NCI-H82 treated with DMSO at 0.1 percent for 48 hours (cell line): ENCODE measurements at regions not wholly inside any gene's neighbourhood (a gene's known extent, or its start where the extent isn't known, plus 50 kb on each side); places are given as distances from the start of the nearest gene placed in this dataset.
A peak's percentile ranks its signal among the peaks of the same experiment; 100 is the strongest.
"Not testable (repeated sequence)": the region's sequence is repeated elsewhere in the genome, so short reads cannot be mapped to it uniquely, and the experiment has no call there.

ENCODE experiments used
- DNase-seq: peaks from one replicate; lab custom pipeline; 2025; ENCODE audit not compliant: unreplicated experiment; lab: John Stamatoyannopoulos, UW

DNA sequence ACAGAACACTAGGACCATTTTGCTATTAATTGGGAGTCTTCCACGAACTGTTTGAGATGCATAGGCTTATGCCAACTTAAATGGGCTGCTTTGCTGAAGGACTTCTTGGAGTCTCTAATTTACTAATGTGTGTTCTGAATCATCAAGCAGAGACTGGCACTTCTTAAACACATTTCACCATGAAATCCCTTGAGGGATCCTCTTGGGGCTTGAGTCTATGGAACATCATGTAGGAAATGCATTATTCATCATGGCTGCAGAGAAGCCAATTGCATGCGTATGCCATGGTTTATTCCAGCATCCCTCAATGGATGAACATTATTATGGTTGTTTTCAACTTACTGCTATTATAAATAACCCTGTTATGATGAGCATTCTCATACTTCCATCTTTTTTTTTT, 73.4 kb downstream of the FGD2 start:
- DNase-seq = no peak

DNA sequence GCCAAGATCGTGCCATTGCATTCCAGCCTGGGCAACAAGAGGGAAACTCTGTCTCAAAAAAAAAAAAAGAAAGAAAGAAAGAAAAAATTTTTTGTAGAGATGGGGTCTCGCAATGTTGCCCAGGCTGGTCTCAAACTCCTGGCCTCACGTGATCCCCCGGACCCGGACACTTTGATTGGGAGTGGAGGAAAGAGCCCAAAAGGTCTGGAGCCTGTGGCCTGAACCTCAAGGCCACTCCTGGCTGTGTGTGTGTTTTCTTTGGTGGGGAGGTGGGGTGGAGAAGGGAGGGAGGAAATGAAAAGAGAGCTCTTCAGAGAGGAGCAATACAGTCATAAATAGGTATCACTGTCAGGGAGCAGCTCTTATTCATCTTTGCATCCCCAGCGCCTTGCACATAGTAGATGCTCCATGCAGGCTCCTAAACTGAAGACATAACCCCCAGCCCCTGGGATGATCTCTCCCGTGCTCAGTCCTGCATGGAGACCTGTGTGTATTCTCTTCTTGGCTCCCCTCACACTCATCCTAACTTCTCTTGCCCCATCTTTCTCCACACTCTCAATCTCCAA, 75.7 kb downstream of the FGD2 start:
- no peak for DNase-seq

DNA sequence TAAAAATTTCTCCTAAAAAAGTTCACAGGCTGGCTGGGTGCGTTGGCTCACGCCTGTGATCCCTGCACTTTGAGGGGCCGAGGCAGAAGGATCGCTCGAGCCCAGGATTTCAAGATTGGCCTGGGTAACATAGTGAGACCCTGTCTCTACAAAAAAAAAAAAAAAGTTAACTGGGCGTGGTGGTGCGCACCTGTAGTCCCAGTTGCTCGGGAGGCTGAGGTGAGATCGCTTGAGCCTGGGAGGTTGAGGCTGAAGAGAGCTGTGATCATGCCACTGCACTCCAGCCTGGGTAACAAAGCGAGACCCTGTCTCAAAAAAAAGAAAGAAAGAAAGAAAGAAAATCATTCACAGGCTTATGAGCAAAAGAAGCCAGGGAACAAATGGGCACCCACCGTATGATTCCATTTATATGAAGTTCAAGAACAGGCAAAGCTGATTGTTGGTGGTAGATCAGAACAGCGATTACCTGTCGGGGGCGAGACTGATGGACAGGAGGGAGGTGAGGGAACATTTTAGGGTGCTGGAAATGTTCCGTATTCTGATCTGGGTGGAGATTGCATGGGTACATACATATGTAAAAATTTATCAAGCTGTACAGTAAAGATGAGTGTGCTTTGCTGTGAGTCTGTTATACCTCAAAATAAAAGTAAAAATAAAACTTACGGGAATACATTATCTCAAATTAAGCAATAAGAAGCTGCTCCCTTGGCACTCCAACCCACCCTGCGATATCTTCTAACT, 77.1 kb downstream of the FGD2 start:
- DNase-seq = no peak

GRCh38 chr6:37083243-37084138, 78.0 kb downstream of the FGD2 start:
- DNase-seq = no peak

- not testable (repeated sequence) for DNase-seq
Observed at GRCh38 chr6:37084665-37085064, 79.2 kb downstream of the FGD2 start.

DNA sequence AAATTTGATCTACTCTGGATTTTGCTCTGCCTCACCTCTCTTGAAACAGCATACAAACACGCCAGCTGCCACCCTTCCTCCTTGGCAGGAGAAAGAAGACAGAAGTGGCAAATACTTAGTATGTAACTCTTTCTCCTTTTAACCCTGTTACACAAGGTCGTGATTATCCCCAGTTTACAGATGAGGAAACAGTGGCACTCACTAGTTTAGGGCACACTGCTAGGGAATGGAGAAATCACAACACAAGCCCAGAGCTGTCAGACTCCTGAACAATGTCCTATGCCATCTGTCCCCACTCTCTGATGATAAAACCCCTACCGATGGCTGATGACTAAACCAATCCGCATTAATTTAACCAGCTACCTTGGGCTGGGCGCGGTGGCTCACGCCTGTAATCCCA, 79.7 kb downstream of the FGD2 start:
- no peak for DNase-seq

DNA sequence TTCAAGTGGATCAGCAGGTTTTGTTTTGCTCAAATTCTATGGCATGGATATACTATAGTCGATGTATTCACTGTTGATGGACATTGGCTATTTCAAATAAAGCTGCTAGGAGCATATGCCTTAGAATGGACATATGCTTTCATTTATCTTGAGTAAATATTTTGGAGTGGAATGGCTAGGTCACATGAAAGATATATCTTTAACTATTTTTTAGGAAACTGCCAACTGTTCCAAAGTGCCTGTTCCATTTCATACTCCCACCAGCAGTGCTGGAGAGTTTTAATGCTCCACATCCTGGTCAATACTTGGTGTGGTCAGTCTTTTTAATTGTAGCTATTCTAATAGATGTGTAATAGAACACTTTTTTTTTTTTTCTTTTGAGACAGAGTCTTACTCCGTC, 81.1 kb upstream of the PIM1 start:
- no peak for DNase-seq

- DNase-seq = no peak
Observed at GRCh38 chr6:37089783-37090182, 80.2 kb upstream of the PIM1 start.

GRCh38 chr6:37091104-37091503, 78.8 kb upstream of the PIM1 start:
- not testable (repeated sequence) for DNase-seq

- DNase-seq = not testable (repeated sequence)
Observed at GRCh38 chr6:37091586-37091985, 78.4 kb upstream of the PIM1 start.

GRCh38 chr6:37092923-37093727, 76.8 kb upstream of the PIM1 start:
- DNase-seq = no peak

GRCh38 chr6:37093728-37094069, 76.3 kb upstream of the PIM1 start:
- DNase-seq = no peak

DNA sequence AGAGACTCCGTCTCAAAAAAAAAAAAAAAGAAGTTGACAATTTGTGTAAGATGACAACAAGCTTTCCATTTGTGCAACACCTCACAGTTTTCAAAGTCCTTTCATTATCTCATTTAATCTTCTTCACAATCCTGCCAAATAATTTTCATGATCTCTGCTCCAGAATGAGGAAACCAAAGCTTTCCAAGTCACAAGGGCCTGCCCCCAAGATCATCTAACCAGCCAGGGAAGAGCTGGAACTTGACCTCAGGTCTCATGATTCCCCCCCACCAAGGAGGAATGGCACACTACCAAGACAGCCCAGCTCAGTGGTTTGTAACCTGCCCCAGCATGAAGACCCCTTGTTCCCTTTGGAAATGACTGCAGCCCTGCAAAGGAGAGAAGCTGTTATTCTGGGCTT, 74.0 kb upstream of the PIM1 start:
- DNase-seq = no peak

DNA sequence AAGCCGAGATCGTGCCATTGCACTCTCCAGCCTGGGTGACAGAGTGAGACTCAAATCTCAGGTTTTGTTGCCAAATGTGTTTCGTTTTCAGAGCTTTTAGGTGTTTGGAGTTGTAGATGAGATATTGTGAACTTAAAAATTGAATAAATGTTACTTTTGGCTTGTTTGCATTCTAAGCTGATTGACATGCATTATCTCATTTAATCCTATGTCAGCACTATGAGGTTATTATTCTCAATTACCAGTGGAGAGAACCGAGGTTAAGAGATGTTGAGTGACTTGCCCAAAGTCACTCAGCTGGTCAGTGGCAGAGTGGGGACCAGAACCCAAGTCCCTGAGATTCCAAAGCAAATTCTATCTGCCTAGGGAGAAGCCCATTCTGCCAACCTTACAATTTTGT, 72.6 kb upstream of the PIM1 start:
- DNase-seq = no peak

DNA sequence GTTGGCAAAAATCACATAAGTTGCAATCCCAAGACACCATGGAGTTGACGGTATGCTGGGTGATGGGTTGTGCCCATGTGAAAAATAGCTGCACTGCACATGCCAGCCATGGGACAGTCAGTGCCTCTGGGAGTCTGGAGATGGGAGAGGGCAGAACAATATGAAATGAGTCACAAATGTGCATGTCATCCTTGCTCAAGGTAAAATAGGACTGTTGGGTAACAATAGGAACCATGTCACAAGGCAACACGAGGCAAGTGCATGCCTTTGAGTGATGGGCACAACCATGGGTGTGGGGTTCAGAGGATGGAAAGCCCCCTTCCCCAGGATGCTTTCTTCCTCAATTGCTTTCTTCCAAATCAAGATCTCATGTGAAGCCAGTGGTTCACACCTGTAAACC, 70.5 kb upstream of the PIM1 start:
- no peak for DNase-seq

- no peak for DNase-seq
Observed at GRCh38 chr6:37100745-37101144, 69.2 kb upstream of the PIM1 start.

GRCh38 chr6:37101991-37102298, 68.0 kb upstream of the PIM1 start:
- no peak for DNase-seq

DNA sequence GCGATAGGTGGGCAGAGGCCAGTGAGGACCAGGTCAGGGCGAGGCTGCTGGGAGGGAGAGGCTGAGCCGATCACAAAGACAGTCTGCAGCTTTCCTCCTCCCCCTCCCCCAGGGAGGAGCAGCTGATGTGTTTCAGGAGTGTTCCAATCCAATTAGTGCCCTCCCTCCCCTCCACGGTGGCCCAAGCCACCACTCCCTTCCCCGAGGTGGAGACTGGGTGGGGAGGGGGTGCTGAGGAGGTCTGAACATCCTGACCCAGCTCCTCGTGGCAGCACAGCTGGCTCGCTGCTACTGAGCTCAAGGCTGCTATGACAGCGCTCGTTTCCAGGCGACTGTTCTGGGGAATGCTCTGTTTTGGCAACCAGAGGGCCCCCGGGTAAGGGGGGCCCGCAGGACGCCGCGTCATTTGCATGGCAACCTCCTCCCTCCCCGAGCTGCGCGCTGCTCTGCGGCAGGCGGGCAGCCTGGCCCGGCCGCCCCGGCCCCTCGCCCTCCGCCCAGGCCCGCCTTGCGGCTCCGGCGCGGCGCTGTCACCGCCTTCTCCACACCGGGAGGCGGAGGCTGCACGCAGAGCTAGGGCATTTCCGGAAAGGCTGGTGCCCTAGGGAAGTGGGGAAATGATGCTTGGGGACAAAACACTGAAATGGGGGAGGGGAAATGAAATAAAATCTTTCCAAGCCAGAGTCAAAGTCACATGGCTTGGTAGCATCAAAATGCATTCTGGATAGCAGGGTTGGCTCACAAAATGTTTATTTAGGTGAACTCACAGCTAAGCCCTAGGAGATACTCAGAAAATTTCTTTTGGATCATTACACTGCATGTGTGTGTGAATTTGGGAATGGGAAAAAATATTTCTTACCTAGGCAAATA, 67.4 kb upstream of the PIM1 start:
- DNase-seq = peak; percentile 99

DNA sequence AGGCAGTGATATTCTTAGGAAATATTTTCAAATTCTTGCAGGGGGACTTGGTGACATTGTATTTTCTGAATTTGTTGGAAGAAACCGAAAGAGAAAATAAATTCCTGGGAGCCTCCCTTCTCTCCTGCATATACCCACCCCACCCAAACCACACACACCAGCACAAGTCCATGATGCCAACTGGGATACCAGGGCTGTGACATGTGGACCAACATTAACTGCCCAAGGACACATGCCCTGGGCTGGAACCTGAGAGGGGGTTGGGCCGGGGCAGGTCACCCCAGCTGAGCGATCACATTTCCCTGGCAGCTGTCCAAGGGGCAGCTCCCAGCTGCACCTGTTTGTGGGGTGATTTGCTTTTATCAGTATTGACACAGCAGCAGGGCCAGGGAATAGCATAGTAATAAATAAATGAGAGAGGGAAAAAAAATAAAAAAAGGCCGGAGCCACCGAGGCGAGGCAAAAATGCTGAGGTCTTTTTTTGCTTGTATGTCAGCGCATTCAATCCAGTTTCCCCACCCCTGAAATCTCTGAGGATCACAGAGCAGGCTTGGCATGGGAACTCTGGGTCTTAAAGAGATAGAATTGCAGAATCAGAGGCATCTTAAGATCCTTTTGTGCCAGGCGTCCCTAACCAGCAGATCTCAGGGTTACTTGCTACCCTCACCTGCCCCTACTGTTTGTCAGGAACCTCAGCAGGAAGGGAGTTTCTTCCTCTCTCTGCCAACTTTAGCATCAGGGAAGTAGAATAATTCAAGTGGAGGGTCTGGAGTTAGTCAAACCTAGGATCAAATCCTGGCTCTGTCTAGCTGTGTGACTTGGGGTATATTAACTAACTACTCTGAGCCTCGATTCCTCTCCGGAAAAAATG, 66.5 kb upstream of the PIM1 start:
- DNase-seq = peak; percentile 31

GRCh38 chr6:37104824-37105147, 65.2 kb upstream of the PIM1 start:
- DNase-seq = no peak
